Lung (tissue), 11 donors: ENCODE measurements at regions not wholly inside any gene's neighbourhood (a gene's known extent, or its start where the extent isn't known, plus 50 kb on each side); places are given as distances from the start of the nearest gene placed in this dataset.

Experiments used
- ATAC-seq: fragments of 200-7000 bp; cut with Tn5 transposase; one replicate; pipeline ENCODE4 v1.9.1; 2020; ENCODE audit warnings: moderate number of reproducible peaks; ENCODE audit not compliant: insufficient read depth, low FRiP score
- DNase-seq, 3 donors: peaks; one replicate each; pipeline ENCODE4 v3.0.0-alpha.2; 2013 to 2017
- H3K27ac ChIP-seq, 2 donors: one replicate each; pipeline ENCODE4 v1.5.1; 2013; ENCODE audit warnings: mild to moderate bottlenecking in 2 of 2, moderate library complexity in 2 of 2, control low read depth in 1 of 2, inconsistent platforms in 1 of 2, low read depth in 1 of 2, low read length in 1 of 2
- H3K27me3 ChIP-seq, 3 donors: one replicate each; pipeline ENCODE4 v1.5.1; 2013; ENCODE audit warnings: low read length in 2 of 3; ENCODE audit not compliant: control insufficient read depth in 3 of 3, insufficient read depth in 3 of 3
- H3K36me3 ChIP-seq, 4 donors: one replicate each; pipeline ENCODE4 v1.5.1; 2013; ENCODE audit warnings: low read length in 4 of 4, mild to moderate bottlenecking in 1 of 4, moderate library complexity in 1 of 4; ENCODE audit not compliant: control insufficient read depth in 4 of 4, insufficient read depth in 4 of 4
- H3K4me1 ChIP-seq, 5 donors: one replicate each; pipeline ENCODE4 v1.5.1; 2013; ENCODE audit warnings: low read length in 5 of 5, mild to moderate bottlenecking in 2 of 5, moderate library complexity in 1 of 5; ENCODE audit not compliant: control insufficient read depth in 5 of 5, insufficient read depth in 5 of 5
- H3K4me3 ChIP-seq: one replicate; pipeline ENCODE4 v1.5.1; 2013; ENCODE audit warnings: mild to moderate bottlenecking, control low read depth, moderate library complexity
- H3K9ac ChIP-seq, 2 donors: one replicate each; pipeline ENCODE4 v1.5.1; 2013; ENCODE audit warnings: low read length in 2 of 2, control low read depth in 1 of 2; ENCODE audit not compliant: insufficient read depth in 1 of 2
- H3K9me3 ChIP-seq, 4 donors: one replicate each; pipeline ENCODE4 v1.5.1; 2013; ENCODE audit warnings: low read length in 3 of 4, mild to moderate bottlenecking in 1 of 4, moderate library complexity in 1 of 4; ENCODE audit not compliant: control insufficient read depth in 4 of 4, insufficient read depth in 3 of 4
- WGBS, 2 donors: extraction: QIAGEN DNeasy Blood & Tissue Kit; methylation state at CpG; one replicate each; pipeline ENCODE4 v1.1.7; 2013; 5-methylcytosine and 5-hydroxymethylcytosine counted together
- TF ChIP-seq, protein P1 (sequence below): IDR thresholded peaks from 2 replicates; pipeline ENCODE4 v1.5.1; 2012; ENCODE audit warnings: mild to moderate bottlenecking; ENCODE audit errors: control extremely low read depth, extremely low read depth
- donor health status: control.
- donor health status: control.
- donor health status: Bipolar disorder and iron deficiency.
- donor health status: healthy.
- donor health status: DM: yes; HTN: yes; CAD: no.

GRCh38 chr2:183242937-183243336, 118.7 kb downstream of the NUP35 start:
- H3K9ac ChIP-seq = no peak overlapping the region
- no peak overlapping the region for H3K27ac ChIP-seq
- no peaks in the 10 kb centered on the region for H3K36me3 ChIP-seq
- TF ChIP-seq, protein P1, sequence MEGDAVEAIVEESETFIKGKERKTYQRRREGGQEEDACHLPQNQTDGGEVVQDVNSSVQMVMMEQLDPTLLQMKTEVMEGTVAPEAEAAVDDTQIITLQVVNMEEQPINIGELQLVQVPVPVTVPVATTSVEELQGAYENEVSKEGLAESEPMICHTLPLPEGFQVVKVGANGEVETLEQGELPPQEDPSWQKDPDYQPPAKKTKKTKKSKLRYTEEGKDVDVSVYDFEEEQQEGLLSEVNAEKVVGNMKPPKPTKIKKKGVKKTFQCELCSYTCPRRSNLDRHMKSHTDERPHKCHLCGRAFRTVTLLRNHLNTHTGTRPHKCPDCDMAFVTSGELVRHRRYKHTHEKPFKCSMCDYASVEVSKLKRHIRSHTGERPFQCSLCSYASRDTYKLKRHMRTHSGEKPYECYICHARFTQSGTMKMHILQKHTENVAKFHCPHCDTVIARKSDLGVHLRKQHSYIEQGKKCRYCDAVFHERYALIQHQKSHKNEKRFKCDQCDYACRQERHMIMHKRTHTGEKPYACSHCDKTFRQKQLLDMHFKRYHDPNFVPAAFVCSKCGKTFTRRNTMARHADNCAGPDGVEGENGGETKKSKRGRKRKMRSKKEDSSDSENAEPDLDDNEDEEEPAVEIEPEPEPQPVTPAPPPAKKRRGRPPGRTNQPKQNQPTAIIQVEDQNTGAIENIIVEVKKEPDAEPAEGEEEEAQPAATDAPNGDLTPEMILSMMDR = no peak
- no peak overlapping the region for H3K4me3 ChIP-seq
- no peaks in the 10 kb centered on the region for H3K4me1 ChIP-seq
- DNase-seq (peak in 2 of 3 donors; percentile 28 to 35), ATAC-seq (peak; percentile 27)
- H3K9me3 ChIP-seq = no peaks in the 10 kb centered on the region
- whole genome bisulfite sequencing, 2 donors = 52 to 68% methylated on average over 3 of the region's 3 CpGs
- H3K27me3 ChIP-seq = no peaks in the 10 kb centered on the region

DNA sequence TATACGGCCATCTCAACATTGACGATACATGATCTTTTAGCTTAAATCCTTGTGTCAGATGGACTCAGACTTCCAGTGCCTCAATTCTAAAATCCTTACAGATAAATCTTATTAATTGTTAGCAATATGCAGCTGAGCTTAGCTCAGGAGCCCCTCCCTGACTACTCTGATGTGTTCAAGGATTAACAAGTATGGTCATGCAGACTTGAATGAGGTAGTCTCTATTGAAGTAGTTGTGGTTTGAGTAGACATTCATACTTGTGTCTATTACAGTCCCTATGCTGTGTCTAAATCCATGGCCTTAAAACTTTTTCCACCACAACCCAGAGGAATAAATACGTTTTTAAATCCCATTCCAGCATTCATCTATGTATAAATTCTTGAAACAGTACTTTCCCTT, 119.5 kb downstream of the NUP35 start:
- Histone ChIP-seq H3K9ac (no peak overlapping the region), H3K36me3 (no peaks in the 10 kb centered on the region), H3K4me3 (no peak overlapping the region), H3K9me3 (no peaks in the 10 kb centered on the region), H3K4me1 (no peaks in the 10 kb centered on the region), H3K27me3 (no peaks in the 10 kb centered on the region), H3K27ac (no peak overlapping the region)
- TF ChIP-seq, protein P1 = no peak
- ATAC-seq (no peak), DNase-seq (no peak)
- WGBS, 2 donors = 91 to 98% methylated on average over 3 of the region's 3 CpGs

GRCh38 chr2:183244300-183244844, 120.1 kb downstream of the NUP35 start:
- WGBS, 2 donors = 90 to 92% methylated on average over 2 of the region's 2 CpGs
- no peak overlapping the region for H3K4me3 ChIP-seq
- H3K4me1 ChIP-seq = no peaks in the 10 kb centered on the region
- H3K27ac ChIP-seq = no peak overlapping the region
- ATAC-seq (no peak), DNase-seq (no peak)
- H3K27me3 ChIP-seq = no peaks in the 10 kb centered on the region
- H3K36me3 ChIP-seq = no peaks in the 10 kb centered on the region
- no peaks in the 10 kb centered on the region for H3K9me3 ChIP-seq
- no peak overlapping the region for H3K9ac ChIP-seq
- TF ChIP-seq, protein P1 = no peak
